Peyer's patch (tissue), 4 donors: ENCODE measurements at regions not wholly inside any gene's neighbourhood (a gene's known extent, or its start where the extent isn't known, plus 50 kb on each side); places are given as distances from the start of the nearest gene placed in this dataset.

Experiments used
- DNase-seq, 3 donors: peaks; one replicate each; pipeline ENCODE4 v3.0.0-alpha.2; 2017 to 2019
- H3K27ac ChIP-seq, 4 donors: fragments of 200-600 bp; sonication (generic); one replicate each; pipeline ENCODE4 v1.5.1; 2016 to 2019
- H3K27me3 ChIP-seq, 2 donors: fragments of 200-600 bp; sonication (generic); one replicate each; pipeline ENCODE4 v1.5.1; 2019
- H3K36me3 ChIP-seq, 3 donors: fragments of 200-600 bp; sonication (generic); one replicate each; pipeline ENCODE4 v1.5.1; 2016 to 2019
- H3K4me1 ChIP-seq, 4 donors: fragments of 200-600 bp; sonication (generic); one replicate each; pipeline ENCODE4 v1.5.1; 2016 to 2019
- H3K4me3 ChIP-seq, 4 donors: fragments of 200-600 bp; sonication (generic); 1 replicate in 3 of 4; 2 replicates in 1 of 4; pipeline ENCODE4 v1.5.1; 2016 to 2019; ENCODE audit warnings: mild to moderate bottlenecking in 1 of 4
- H3K9me3 ChIP-seq, 4 donors: fragments of 200-600 bp; sonication (generic); one replicate each; pipeline ENCODE4 v1.5.1; 2016 to 2019; ENCODE audit warnings: mild to moderate bottlenecking in 1 of 4
- CTCF ChIP-seq, 6 experiments: fragments of 450-650 bp in 4 of 6; fragments of 200-600 bp in 2 of 6; sonication (generic) in 1 of 6; IDR thresholded peaks; one replicate each; pipeline ENCODE4 v1.5.1; 2017 to 2019; ENCODE audit warnings: antibody characterized with exemption in 6 of 6, mild to moderate bottlenecking in 3 of 6, moderate library complexity in 1 of 6
- POLR2A ChIP-seq, 2 donors: fragments of 450-650 bp; IDR thresholded peaks; one replicate each; pipeline ENCODE4 v1.5.1; 2017; ENCODE audit warnings: antibody characterized with exemption in 2 of 2, mild to moderate bottlenecking in 2 of 2, moderate library complexity in 2 of 2

GRCh38 chr7:41520445-41520844 is 182.4 kb downstream of the INHBA start:
- Histone ChIP-seq H3K27me3 (no peaks in the 10 kb centered on the region), H3K36me3 (no peaks in the 10 kb centered on the region), H3K9me3 (peaks cover 0 to 5% (median 2%) of the 10 kb centered on the region in 4 donors), H3K27ac (no peak overlapping the region), H3K4me3 (no peak overlapping the region), H3K4me1 (no peaks in the 10 kb centered on the region)
- TF ChIP-seq CTCF (IDR thresholded peaks at IDR 0.05): no peak
- no peak for TF ChIP-seq POLR2A (IDR thresholded peaks at IDR 0.05)
- DNase-seq: no peak

GRCh38 chr7:41517771-41518170 is 185.1 kb downstream of the INHBA start:
- Histone ChIP-seq H3K27ac (no peak overlapping the region), H3K9me3 (peaks cover 0 to 3% (median under 1%) of the 10 kb centered on the region in 4 donors), H3K36me3 (no peaks in the 10 kb centered on the region), H3K4me3 (no peak overlapping the region), H3K27me3 (no peaks in the 10 kb centered on the region), H3K4me1 (no peaks in the 10 kb centered on the region)
- TF ChIP-seq CTCF (IDR thresholded peaks at IDR 0.05): no peak
- DNase-seq: no peak

- no peaks in the 10 kb centered on the region for H3K4me1 ChIP-seq
- no peak overlapping the region for H3K27ac ChIP-seq
- no peaks in the 10 kb centered on the region for H3K27me3 ChIP-seq
- TF ChIP-seq POLR2A (IDR thresholded peaks at IDR 0.05): no peak
- TF ChIP-seq CTCF (IDR thresholded peaks at IDR 0.05): no peak
- no peaks in the 10 kb centered on the region for H3K9me3 ChIP-seq
- H3K36me3 ChIP-seq: no peaks in the 10 kb centered on the region
- H3K4me3 ChIP-seq: no peak overlapping the region
- no peak for DNase-seq
Observed at GRCh38 chr7:41508755-41509154, 194.1 kb downstream of the INHBA start.

- H3K36me3 ChIP-seq: no peaks in the 10 kb centered on the region
- TF ChIP-seq CTCF (IDR thresholded peaks at IDR 0.05): no peak
- no peak for TF ChIP-seq POLR2A (IDR thresholded peaks at IDR 0.05)
Observed at GRCh38 chr7:41507686-41508268, 195.1 kb downstream of the INHBA start.

GRCh38 chr7:41504214-41504980 is 198.5 kb downstream of the INHBA start:
- no peaks in the 10 kb centered on the region for H3K9me3 ChIP-seq
- H3K36me3 ChIP-seq: no peaks in the 10 kb centered on the region
- no peak overlapping the region for H3K27ac ChIP-seq
- H3K4me1 ChIP-seq: no peaks in the 10 kb centered on the region
- no peak for TF ChIP-seq CTCF (IDR thresholded peaks at IDR 0.05)
- TF ChIP-seq POLR2A (IDR thresholded peaks at IDR 0.05): no peak
- no peaks in the 10 kb centered on the region for H3K27me3 ChIP-seq
- H3K4me3 ChIP-seq: no peak overlapping the region
- DNase-seq: no peak

More at GRCh38 chr7:41507686-41508268, 195.1 kb downstream of the INHBA start:
- no peak overlapping the region for H3K27ac ChIP-seq
- H3K4me1 ChIP-seq: no peaks in the 10 kb centered on the region
- no peak overlapping the region for H3K4me3 ChIP-seq
- no peaks in the 10 kb centered on the region for H3K9me3 ChIP-seq
- DNase-seq: no peak
- H3K27me3 ChIP-seq: no peaks in the 10 kb centered on the region
